ENCODE measurements at regions not wholly inside any gene's neighbourhood (a gene's known extent, or its start where the extent isn't known, plus 50 kb on each side); places are given as distances from the start of the nearest gene placed in this dataset.
A peak's percentile ranks its signal among the peaks of the same experiment; 100 is the strongest.

DNA sequence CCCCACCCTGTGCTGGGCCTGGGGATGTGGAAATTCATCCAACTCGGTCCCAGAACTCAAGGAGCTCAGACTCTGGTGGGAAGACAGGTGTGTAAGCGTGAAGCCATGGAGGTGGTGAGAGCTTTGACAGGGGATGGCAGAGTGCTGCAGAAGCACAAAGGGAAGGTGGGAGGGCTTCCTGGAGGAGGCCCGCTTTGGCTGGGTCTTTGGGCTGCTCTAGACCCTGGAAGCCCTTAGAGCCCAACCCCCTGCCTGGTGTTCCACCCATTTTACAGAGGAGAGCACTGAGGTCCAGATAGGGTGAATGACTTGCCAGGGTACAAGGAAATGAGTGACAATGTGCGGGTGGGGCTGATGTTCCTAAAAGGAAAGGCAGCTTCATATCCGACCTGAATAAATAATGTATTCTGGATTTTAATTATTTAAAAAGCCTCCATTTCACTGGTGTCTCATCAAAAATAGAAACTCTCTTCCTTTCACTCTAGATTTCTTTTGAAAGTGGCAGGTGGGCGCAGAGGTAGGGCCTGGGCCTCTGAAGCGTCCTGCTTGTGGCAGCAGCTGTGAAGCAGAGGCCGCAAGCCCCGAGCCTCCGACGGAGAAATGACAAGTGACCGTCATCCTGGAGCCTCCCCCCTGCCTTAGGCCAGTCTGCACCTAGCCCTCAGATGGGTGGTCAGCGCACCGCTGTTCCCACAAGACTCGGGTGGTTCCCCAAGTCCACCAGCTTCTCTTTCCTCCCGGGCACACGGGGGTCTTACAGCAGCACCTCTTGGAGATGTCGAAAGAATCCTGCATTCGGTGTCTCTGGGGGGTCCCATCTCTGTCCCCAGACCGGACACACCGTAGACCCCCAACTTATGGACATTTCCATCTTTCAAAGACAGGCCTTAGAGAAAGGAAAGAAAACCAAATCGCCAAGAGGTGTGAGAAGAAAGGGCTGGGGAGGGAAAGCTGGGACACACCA, 71.0 kb upstream of the TAF1B start:
- DNase-seq, result no peak
- ATAC-seq, result no peak

DNA sequence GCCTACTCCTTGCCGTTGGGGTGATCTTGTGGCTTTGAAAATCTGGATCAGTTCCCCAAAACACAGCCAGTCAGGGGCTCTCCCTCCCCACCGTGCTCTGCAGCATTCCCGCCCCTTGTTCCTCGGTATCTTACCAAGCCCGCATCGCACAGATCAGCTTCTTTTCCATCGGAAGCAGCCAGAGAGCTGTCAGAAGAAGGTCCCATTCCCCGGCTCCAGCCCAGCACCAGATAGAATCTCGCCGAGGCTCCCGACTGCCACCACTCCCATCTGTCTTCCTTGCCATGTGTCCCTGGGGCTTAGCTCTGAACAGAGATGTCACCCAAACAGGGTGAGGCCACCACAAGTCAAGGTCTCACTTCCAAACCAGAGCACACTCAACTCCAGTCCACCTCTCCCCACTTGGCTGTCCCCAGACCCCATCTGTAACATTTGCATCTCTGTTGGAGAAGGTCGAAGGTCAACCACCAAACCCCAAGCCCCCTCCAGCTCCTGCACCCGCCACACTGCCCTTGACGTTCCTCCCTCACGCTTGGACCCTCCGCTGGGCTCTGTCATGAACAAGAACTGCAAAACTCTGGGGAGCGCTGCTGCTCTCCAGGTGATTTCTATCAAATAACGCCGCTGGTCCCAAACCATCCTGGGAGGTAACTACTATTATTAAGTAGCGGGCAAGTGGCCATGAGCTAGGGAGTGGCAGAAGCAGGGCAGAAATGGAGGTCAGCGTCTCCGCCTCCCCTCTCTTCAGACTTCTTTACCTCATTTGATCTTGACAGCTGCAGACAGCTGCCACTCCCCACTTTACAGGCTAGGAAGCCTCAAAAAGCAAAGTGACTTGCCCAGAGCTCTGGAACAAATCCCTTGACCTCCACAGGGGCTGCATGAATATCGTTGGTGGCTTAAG, 70.0 kb upstream of the TAF1B start:
- DNase-seq (no peak), ATAC-seq (no peak)

DNA sequence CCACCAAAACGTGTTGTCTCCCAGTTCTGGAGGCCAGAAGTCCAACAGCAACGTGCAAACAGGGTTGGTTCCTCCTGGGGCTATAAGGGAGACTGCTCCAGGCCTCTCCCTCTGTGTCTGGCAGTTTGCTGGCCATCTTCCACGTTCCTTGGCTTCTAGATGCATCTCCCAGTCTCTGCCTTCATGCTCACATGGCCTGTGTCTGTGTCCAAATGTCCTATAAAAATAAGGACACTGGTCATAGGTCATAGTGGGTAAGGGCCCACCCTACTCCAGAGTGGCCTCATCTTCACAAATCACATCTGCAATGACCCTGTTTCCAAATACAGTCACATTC, 69.4 kb upstream of the TAF1B start:
- no peak for DNase-seq
- no peak for ATAC-seq

DNA sequence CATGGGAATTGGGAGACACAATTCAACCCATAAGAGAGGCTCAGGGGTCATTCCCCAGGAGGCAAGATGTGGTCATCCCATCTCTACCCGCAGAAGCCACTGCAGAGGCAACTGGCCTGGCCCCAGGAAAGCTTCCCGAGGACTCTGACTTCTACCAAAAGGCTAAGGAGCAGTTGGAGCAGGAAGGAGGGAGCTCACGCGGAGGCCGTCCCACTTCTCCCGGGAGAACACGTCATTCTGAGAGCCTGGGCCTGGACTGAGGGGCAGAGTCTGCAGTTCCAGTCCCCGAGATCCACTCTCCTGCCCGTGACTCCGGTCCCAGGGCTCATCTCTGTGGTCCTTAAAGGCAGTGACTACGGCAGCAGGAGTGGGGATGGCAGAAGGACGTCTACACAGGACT, 69.0 kb upstream of the TAF1B start:
- DNase-seq, result no peak
- no peak for ATAC-seq

DNA sequence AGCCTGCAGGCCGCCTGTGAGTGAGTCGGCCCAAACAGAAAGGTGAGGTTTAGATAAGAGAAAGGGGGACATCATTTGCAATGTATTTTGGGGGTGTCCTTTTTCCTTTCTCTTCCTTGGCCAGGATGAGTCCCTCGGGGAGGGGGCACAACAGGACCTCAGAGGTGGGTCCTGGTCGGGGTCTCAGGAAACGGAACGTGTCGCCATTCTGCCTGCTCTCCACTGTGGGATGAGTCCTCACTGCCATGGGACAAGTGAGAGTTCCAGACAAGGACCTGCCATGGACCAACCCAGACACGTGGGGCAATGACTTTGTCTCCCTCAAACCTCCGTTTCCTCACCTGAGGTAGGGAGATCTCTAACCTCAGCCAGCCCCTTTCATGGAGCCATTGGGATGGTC, 67.9 kb upstream of the TAF1B start:
- no peak for DNase-seq

DNA sequence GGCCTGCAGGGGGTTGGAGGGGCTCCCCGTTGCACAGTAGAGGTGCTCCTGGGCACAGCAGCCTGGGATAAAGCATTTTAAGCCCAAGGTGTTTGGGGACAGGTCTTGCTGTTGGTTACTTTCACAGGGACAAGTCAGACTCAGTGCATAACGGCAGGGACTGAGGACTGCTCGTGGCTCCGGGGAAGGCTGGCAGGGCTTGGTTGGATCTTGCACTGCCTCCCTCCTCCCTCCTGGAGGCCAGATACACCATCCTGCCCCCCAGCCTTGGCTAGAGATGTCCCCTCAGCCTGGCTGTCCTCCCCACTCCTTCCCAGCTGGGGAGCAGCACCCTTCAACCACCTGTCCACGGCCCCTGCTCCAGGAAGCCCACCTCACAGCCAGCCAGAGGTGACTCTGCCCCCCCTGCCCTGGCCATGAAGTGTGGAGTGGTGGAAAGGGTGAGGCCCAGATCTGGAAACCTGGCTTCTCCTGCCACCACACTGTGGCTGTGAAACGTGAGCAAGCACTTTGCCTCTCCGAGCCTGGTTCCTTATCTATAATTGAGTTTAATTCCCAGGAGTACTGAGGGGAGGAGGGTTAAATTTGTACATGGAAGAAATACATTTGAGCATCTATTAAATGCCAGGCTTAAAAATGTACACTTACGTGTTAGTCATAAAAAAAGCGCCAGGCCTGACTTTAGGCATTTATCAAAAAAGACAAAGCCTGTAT, 67.1 kb upstream of the TAF1B start:
- no peak for DNase-seq
- no peak for ATAC-seq

More for the DNA sequence above, 67.9 kb upstream of the TAF1B start:
- no peak for ATAC-seq

DNA sequence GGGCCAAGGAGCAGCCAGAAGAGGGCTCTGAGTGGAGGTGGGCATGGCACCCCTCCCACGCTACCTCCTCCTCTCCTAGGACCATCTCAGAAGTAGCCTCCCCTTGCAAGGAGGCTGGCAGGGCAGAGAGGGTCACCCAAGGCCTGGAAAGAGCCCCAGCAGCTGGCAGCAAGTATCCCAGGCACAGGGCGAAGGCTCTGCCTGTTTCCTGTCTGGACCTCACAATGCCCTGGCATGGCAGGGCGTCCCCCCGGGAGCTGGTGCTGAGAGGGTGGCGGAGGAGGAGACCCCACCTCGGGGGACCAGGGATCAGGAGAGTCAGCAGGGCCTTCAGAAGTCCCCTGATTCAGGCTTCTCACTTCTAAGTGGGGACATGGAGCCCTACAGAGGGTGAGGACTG, 66.2 kb upstream of the TAF1B start:
- no peak for ATAC-seq

DNA sequence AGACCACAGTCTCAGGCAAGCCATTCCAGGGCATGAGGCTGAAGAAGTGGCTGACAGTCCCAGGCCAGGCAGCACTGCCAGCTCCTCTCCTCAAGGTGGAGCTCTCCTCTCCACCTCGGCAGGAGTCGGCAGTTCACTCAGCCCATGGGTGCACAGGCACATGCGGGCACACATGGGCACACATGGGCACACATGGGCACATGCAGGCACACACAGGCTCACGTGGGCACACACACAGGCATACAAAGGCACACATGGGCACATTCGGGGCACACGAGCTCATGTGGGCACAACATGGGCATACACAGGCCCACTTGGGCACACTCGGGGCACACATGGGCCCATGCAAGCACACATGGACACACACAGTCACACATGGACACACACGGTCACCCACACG, 65.3 kb upstream of the TAF1B start:
- DNase-seq, result peak; percentile 31
- no peak for ATAC-seq

More for the DNA sequence above, 66.2 kb upstream of the TAF1B start:
- no peak for DNase-seq

DNA sequence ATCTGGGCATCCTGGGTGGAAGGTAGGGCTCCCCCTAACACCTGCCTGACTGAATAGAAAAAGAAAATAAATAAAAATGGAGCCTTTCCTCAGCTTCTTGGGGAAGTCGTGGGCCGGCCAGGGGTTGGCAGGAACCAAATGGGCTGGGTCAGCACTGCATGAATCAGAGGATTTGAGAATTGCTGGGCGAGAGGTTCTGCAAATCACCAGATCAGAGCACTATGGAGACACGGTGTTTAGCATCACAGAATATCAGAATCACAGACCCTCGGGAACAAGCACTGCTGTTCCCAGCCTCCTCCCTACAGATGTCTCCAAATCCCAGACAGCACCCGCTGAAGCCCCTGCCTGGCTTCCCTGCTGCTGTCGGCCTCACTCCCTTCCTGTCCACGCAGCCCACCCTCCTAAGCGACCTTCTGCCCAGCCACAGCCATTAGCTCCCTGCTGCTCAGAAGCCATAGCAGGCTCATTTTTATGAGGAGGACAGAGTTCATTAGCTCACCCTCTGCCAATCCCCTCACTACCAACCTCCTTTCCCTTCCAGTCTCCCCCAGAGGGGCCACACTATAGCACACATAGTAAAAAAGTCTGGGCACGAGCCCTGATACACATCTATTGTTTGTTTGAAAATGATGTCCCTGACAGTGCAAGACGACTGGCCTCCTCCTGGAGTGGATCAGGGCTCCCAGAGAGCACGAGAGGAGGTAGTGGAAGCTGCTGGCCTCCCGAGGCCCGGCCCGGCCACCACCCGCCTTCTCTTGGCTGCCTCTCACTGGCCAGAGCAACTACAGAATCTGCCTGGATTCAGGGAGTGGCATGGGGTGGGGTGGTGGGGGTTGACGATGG, 64.6 kb upstream of the TAF1B start:
- DNase-seq (no peak), ATAC-seq (no peak)

DNA sequence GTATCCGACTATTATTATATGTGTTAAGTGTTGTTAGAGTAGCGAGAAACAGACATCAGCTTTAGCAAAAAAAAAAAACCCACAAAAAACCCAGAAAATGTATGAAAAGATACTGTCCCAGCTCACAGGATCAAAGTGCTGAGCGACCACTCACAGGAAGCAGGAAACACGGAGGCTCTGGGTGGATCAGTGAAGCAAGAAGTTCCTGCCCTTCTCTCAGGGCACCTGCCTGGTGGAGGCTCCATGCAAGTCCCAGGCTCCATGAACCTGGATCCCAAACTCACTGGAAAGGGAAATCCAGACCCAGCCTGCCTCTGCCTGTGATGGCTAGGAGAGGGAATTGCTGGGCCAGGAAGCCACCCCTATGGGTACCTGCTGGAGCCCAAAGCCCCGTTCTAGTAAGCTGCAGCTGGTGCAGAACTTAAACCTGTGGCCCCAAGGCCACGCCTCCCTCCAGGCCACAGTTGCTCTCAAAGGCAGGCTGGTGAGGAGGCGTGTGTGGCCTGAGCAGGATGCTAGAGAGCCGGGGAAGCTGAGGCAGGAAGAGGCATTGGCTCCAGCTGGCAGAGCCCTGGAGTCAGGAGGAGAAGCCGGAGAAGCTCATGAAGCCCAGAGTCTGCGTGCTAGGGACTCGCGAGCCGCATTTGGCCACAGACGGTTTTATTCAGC, 63.5 kb upstream of the TAF1B start:
- ATAC-seq (peak; percentile 47), DNase-seq (peak; percentile 55)

DNA sequence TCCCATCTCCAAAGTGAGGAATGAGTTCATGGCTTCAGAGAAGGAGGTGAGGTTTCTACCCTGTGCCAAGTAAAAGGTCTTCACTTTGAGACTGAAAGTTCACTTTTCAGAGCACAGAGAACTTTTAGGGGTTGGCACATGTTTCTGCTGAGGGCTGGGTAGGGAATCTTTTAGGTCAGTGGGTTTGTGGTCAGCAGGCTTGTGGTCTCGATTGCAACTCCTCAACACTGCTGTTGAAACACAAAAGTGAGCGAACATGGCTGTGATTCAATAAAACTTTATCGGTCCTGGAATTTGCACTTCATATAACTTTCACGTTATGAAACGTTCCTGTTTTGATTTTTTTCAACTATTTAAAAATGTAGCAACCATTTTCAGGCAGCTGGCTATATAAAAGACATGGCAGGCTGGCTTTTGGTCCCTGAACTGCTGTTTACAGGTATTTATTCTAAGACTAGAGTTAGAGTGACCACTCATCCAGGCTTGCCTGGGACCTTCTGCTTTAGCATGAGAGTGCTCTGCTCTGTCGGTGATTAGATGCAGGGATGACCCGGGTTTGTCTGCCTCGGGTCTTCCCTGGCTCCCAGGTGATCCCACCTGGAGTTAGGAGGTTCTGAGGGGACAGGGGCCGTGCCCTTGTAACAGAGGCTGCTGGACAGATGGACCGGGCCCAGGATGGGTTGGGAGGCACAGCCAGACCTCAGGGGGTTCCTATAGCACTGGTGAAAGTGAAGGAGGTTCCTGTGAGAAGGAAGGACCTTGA, 62.7 kb upstream of the TAF1B start:
- ATAC-seq (peak; percentile 24), DNase-seq (peak; percentile 51)

DNA sequence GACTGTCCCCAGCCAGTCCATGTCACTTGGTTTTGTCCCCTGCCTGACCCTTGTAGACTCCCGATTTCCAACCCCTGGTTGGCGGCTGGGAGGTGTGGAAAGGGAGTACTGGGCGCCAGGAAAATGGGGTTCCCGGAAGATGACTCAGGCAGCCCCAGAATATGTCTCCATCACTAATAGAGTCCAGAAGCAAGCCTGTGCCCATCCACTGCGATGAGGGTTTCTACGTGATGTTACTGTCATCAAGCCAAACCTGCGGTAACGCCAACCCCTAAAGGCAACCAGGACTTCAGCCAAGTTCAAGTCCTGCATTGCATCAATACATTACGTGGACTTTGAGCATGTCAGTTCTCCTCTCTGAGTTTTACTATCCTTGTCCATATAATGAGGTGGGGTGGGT, 62.0 kb upstream of the TAF1B start:
- no peak for ATAC-seq
- DNase-seq, result no peak

DNA sequence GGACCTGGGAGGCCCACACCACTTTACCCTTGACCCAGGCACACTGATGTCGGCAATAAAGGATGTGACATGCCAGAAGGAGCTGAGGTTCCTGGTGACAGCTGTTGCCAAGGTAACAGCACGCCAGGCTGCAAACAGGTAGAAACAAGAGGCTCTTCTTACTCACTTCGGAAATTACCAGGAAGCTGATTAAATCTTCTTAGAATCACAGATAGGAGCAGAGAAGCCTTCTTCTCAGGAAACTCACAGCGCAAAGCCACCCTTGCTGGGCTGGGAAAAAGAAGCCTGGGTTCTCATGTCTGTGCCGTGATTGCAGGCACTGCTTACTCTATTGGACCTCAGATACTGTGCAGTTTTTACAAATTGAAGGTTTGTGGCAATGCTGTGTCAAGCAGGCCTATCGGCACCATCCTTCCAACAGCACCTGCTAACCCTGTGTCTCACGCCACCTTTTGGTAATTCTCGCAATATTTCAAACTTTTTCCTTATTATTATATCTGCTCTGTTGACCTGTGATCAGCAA, 61.0 kb upstream of the TAF1B start:
- ATAC-seq, result peak; percentile 84
- DNase-seq, result peak; percentile 64

DNA sequence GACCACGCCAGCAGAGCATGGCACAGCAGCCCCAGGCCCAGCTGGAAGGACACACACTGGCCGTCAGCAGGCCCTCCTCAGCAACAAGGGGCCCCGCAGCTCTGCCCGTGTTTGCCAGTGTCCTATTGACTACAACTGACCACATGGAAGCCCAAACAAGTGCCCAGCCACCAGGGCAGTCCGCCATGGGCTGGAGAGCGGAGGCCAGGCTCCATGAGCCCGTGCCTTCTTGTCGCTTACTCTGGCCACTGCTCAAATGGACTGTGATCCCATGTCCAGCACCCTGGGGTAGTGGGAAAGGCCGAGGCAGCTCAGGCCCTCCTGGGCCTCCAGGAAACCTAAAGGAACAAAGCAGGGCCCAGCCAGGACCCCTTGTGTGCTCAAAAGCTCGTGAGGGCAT, 53.9 kb upstream of the TAF1B start:
- ATAC-seq, result no peak
- DNase-seq, result no peak

DNA sequence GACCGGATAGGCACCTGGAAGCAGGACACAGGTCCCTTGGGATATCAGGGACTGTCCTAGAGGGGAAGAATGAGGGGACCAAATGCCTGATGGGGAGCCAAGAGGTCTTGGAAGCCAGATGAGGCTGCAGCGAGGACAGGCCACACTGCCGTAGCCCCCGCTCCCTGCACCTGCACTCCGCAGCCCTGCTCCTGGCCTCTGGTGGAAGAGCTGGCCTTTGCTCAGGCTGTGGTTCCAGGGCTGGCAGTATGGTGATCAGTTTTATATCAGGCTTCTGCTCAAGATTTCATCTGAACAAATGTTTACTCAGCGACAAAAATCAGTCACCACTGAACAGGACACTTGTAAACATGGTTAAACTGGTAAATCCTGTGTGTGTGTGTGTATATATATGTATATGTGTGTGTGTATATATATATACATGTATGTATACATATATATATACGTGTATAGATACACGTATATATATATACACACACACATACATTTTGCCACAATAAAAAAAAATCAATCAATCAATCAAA, 52.5 kb upstream of the TAF1B start:
- DNase-seq (no peak), ATAC-seq (no peak)

DNA sequence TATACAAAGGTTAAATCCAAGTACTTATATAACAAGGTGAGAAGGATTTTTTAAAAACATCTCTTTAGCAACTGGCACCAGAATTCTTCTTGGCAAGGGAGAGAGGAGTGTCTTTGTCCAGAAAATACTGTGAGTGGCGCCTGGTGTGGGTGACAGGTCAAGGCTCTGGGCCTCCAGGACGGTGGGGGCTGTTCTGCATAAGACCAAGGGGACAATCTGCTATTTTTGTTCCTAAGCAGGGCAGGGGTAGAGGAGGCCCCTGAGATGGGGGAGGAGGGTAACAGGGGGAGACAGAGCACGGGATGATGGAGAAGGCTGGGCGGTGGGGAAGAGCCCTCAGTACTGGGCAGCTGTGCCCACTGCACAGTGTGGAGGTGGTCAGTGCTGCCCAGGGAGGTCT, 51.6 kb upstream of the TAF1B start:
- DNase-seq, result no peak
- ATAC-seq, result no peak

DNA sequence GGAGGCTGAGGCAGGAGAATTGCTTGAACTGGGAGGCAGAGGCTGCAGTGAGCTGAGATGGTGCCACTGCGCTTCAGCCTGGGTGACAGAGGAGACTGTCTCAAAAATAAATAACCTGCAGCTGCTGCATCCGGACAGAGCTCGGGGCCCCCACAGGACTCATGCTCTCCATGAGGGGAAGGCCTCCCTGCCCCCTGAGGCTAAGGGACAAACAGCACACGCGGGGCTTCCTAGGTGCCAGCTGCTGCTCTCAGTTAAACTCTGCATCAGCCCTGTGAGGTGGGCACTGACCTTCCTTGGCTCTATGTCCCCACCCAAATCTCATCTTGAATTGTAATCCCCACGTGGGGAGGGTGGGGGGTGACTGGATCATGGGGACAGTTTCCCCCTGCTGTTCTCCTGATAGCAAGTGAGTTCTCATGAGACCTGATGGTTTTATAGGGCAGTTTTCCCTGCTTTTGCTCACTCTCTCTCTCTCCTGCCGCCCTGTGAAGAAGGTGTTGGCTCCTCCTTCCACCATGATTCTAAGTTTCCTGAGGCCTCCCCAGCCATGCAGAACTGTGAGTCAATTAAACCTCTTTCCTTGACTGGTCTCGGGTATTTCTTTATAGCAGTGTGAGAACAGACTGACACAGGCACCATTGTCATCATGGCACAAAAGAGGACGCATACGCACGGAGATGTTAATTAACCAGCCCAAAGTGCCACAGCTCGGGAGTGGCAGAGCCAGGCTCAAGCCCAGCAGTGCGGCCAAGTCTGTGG, 49.9 kb upstream of the TAF1B start:
- ATAC-seq, result peak; percentile 25
- no peak for DNase-seq
